ENCODE measurements at regions not wholly inside any gene's neighbourhood (a gene's known extent, or its start where the extent isn't known, plus 50 kb on each side); places are given as distances from the start of the nearest gene placed in this dataset.

DNA sequence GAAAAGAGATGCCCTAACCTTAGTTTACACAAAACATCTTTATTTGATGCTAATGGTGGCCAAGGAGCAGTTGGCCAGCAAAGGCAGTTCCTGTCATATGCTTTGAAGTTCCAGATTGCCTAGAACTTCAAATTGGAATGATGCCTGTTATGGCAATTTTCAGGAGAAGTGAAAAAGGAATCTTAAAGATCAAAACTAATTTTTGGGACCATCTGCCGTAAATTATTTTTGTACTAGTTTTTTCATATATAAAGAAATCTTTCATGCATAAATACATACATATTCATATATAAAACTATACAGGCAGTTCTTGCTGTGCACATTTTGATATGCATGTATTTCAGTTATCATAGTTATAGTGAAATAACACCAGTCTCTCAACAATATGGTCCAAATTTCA is 1185.6 kb upstream of the FAM98A start:
- TF ChIP-seq, protein P1, sequence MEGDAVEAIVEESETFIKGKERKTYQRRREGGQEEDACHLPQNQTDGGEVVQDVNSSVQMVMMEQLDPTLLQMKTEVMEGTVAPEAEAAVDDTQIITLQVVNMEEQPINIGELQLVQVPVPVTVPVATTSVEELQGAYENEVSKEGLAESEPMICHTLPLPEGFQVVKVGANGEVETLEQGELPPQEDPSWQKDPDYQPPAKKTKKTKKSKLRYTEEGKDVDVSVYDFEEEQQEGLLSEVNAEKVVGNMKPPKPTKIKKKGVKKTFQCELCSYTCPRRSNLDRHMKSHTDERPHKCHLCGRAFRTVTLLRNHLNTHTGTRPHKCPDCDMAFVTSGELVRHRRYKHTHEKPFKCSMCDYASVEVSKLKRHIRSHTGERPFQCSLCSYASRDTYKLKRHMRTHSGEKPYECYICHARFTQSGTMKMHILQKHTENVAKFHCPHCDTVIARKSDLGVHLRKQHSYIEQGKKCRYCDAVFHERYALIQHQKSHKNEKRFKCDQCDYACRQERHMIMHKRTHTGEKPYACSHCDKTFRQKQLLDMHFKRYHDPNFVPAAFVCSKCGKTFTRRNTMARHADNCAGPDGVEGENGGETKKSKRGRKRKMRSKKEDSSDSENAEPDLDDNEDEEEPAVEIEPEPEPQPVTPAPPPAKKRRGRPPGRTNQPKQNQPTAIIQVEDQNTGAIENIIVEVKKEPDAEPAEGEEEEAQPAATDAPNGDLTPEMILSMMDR (IDR thresholded peaks at IDR 0.05): no peak
- TF ChIP-seq POLR2A (IDR thresholded peaks at IDR 0.05) (no peak), EP300 (IDR thresholded peaks at IDR 0.05) (no peak)

All from tibial nerve (tissue), 4 donors.